SK-N-SH treated with all-trans-retinoic acid at 6 μM for 48 hours (cell line): ENCODE measurements at regions not wholly inside any gene's neighbourhood (a gene's known extent, or its start where the extent isn't known, plus 50 kb on each side); places are given as distances from the start of the nearest gene placed in this dataset.

Experiments used
- ATAC-seq: fragments of 200-7000 bp; cut with Tn5 transposase; 3 replicates; pipeline ENCODE4 v1.9.1; 2020; ENCODE audit warnings: mild to moderate bottlenecking, moderate library complexity
- ARNTL ChIP-seq: fragments of 450-650 bp; formaldehyde crosslinking; IDR thresholded peaks from 2 replicates; pipeline ENCODE4 v1.5.0; 2020; ENCODE audit warnings: low read depth, mild to moderate bottlenecking, moderate library complexity, borderline replicate concordance
- BACH2 ChIP-seq: fragments of 250-450 bp; sonication (Bioruptor Pico); IDR thresholded peaks from 2 replicates; pipeline ENCODE4 v1.9.0; 2021; ENCODE audit warnings: mild to moderate bottlenecking, borderline replicate concordance
- CSDC2 ChIP-seq: fragments of 250-450 bp; sonication (Bioruptor Pico); IDR thresholded peaks from 2 replicates; pipeline ENCODE4 v1.5.0; 2020; ENCODE audit warnings: mild to moderate bottlenecking, moderate library complexity
- ESRRG ChIP-seq: fragments of 250-450 bp; sonication (Bioruptor Pico); IDR thresholded peaks from 2 replicates; pipeline ENCODE4 v1.6.1; 2021; ENCODE audit warnings: mild to moderate bottlenecking
- GLIS3 ChIP-seq: fragments of 250-450 bp; sonication (Bioruptor Pico); IDR thresholded peaks from 2 replicates; pipeline ENCODE4 v1.5.0; 2020; ENCODE audit warnings: mild to moderate bottlenecking, moderate library complexity
- ISL1 ChIP-seq: fragments of 250-450 bp; sonication (Bioruptor Pico); IDR thresholded peaks from 2 replicates; pipeline ENCODE4 v2.1.2; 2022; ENCODE audit warnings: mild to moderate bottlenecking, moderate library complexity
- OSR1 ChIP-seq: fragments of 250-450 bp; sonication (Bioruptor Pico); IDR thresholded peaks from 2 replicates; pipeline ENCODE4 v1.8.0; 2022; ENCODE audit warnings: moderate library complexity, mild to moderate bottlenecking, inconsistent platforms
- PPARA ChIP-seq: fragments of 250-450 bp; sonication (Bioruptor Pico); IDR thresholded peaks from 2 replicates; pipeline ENCODE4 v1.5.0; 2020; ENCODE audit warnings: mild to moderate bottlenecking, borderline replicate concordance
- RARB ChIP-seq: fragments of 250-450 bp; sonication (Bioruptor Pico); IDR thresholded peaks from 2 replicates; pipeline ENCODE4 v1.8.0; 2021; ENCODE audit warnings: mild to moderate bottlenecking, moderate library complexity
- SNAI2 ChIP-seq: fragments of 250-450 bp; sonication (Bioruptor Pico); IDR thresholded peaks from 2 replicates; pipeline ENCODE4 v1.5.0; 2020; ENCODE audit warnings: mild to moderate bottlenecking, moderate library complexity
- TCF4 ChIP-seq: fragments of 250-450 bp; sonication (Bioruptor Pico); IDR thresholded peaks from 2 replicates; pipeline ENCODE4 v1.8.0; 2021; ENCODE audit warnings: mild to moderate bottlenecking, moderate library complexity, borderline replicate concordance
- ZC3H10 ChIP-seq: fragments of 250-450 bp; sonication (Bioruptor Pico); IDR thresholded peaks from 2 replicates; pipeline ENCODE4 v1.5.1; 2021; ENCODE audit warnings: mild to moderate bottlenecking, moderate library complexity
- ZFP3 ChIP-seq: fragments of 250-450 bp; sonication (Bioruptor Pico); IDR thresholded peaks from 2 replicates; pipeline ENCODE4 v1.5.0; 2020; ENCODE audit warnings: mild to moderate bottlenecking, moderate library complexity
- ZNF565 ChIP-seq: fragments of 450-650 bp; formaldehyde crosslinking; conservative IDR thresholded peaks from 2 replicates; pipeline ENCODE4 v1.5.0; 2020; ENCODE audit warnings: low read depth, mild to moderate bottlenecking, moderate library complexity
- ZNF70 ChIP-seq: fragments of 450-650 bp; formaldehyde crosslinking; IDR thresholded peaks from 2 replicates; pipeline ENCODE4 v1.5.0; 2020; ENCODE audit warnings: mild to moderate bottlenecking, moderate library complexity
- ZNF8 ChIP-seq: fragments of 450-650 bp; formaldehyde crosslinking; IDR thresholded peaks from 2 replicates; pipeline ENCODE4 v1.5.0; 2020; ENCODE audit warnings: mild to moderate bottlenecking, moderate library complexity
- TF ChIP-seq, protein P1 (sequence below): fragments of 250-450 bp; sonication (Bioruptor Pico); IDR thresholded peaks from 2 replicates; pipeline ENCODE4 v1.5.1; 2020; ENCODE audit warnings: low read depth, mild to moderate bottlenecking, moderate library complexity
- TF ChIP-seq, protein P2 (sequence below): fragments of 250-450 bp; sonication (Bioruptor Pico); IDR thresholded peaks from 2 replicates; pipeline ENCODE4 v1.5.1; 2021; ENCODE audit warnings: mild to moderate bottlenecking, moderate library complexity
- TF ChIP-seq, protein P3 (sequence below): fragments of 250-450 bp; sonication (Bioruptor Pico); IDR thresholded peaks from 2 replicates; pipeline ENCODE4 v1.5.0; 2020; ENCODE audit warnings: mild to moderate bottlenecking, moderate library complexity

DNA sequence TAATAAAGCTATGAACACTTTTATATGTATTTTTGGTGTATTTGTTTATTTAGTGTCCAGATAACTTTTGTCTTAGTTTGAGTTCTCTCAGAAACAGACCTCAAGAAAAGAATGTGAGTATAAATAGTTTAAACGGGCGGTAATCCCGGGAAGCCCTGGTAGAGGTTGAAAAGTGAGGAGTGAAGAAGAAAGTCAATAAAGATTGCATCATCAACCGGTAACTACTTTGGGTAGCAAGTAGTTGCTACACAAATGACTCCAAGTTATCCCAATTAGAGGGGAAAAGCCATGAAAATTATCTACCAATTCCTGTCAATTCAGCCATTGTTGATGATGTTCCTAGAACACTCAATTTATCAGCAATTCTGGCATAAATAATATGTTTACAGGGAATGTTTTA lies 870.3 kb upstream of the RAG2 start:
- no peak for ATAC-seq

DNA sequence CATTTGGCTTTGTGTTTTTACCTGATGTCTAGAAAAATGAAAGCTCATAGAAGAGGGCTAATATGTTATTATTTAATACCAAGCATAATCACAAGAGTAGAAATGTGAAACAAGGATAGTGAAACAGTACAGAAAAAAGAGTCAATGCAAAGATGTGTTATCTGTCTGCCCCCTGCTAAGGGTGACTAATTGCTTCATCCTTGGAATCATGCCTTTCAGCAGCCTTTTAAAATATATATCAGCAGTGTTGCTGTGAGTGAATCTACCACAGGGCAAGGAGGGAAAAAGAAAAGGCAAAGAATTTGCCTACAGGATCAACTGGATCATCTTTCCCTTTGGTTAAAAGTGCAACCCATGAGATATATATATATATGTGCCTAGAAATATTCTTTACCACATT lies 867.2 kb upstream of the RAG2 start:
- ATAC-seq, result no peak
- TF ChIP-seq SNAI2 (CRISPR knock-in tag), result no peak
- TF ChIP-seq, protein P1, sequence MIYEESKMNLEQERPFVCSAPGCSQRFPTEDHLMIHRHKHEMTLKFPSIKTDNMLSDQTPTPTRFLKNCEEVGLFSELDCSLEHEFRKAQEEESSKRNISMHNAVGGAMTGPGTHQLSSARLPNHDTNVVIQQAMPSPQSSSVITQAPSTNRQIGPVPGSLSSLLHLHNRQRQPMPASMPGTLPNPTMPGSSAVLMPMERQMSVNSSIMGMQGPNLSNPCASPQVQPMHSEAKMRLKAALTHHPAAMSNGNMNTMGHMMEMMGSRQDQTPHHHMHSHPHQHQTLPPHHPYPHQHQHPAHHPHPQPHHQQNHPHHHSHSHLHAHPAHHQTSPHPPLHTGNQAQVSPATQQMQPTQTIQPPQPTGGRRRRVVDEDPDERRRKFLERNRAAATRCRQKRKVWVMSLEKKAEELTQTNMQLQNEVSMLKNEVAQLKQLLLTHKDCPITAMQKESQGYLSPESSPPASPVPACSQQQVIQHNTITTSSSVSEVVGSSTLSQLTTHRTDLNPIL (CRISPR knock-in tag), result no peak
- TF ChIP-seq RARB, result no peak
- no peak for TF ChIP-seq ZNF8 (CRISPR knock-in tag)
- TF ChIP-seq ZC3H10 (CRISPR knock-in tag), result no peak
- TF ChIP-seq GLIS3 (CRISPR knock-in tag), result no peak
- no peak for TF ChIP-seq OSR1 (CRISPR knock-in tag)
- no peak for TF ChIP-seq ISL1 (CRISPR knock-in tag)
- TF ChIP-seq ZNF70 (CRISPR knock-in tag), result no peak
- no peak for TF ChIP-seq BACH2 (CRISPR knock-in tag)
- TF ChIP-seq ZNF565 (CRISPR knock-in tag), result no peak
- no peak for TF ChIP-seq ARNTL (CRISPR knock-in tag)
- TF ChIP-seq, all 23 proteins: peak for 0

More for the DNA sequence above, 870.3 kb upstream of the RAG2 start:
- TF ChIP-seq, protein P2, sequence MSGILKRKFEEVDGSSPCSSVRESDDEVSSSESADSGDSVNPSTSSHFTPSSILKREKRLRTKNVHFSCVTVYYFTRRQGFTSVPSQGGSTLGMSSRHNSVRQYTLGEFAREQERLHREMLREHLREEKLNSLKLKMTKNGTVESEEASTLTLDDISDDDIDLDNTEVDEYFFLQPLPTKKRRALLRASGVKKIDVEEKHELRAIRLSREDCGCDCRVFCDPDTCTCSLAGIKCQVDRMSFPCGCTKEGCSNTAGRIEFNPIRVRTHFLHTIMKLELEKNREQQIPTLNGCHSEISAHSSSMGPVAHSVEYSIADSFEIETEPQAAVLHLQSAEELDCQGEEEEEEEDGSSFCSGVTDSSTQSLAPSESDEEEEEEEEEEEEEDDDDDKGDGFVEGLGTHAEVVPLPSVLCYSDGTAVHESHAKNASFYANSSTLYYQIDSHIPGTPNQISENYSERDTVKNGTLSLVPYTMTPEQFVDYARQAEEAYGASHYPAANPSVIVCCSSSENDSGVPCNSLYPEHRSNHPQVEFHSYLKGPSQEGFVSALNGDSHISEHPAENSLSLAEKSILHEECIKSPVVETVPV (CRISPR knock-in tag), result no peak
- no peak for TF ChIP-seq OSR1 (CRISPR knock-in tag)
- no peak for TF ChIP-seq TCF4 (CRISPR knock-in tag)
- TF ChIP-seq, protein P1 (CRISPR knock-in tag), result no peak
- no peak for TF ChIP-seq RARB
- TF ChIP-seq ESRRG (CRISPR knock-in tag), result no peak
- TF ChIP-seq ZNF70 (CRISPR knock-in tag), result no peak
- no peak for TF ChIP-seq ARNTL (CRISPR knock-in tag)
- no peak for TF ChIP-seq SNAI2 (CRISPR knock-in tag)
- TF ChIP-seq PPARA (CRISPR knock-in tag), result no peak
- TF ChIP-seq ISL1 (CRISPR knock-in tag), result no peak
- no peak for TF ChIP-seq CSDC2 (CRISPR knock-in tag)

DNA sequence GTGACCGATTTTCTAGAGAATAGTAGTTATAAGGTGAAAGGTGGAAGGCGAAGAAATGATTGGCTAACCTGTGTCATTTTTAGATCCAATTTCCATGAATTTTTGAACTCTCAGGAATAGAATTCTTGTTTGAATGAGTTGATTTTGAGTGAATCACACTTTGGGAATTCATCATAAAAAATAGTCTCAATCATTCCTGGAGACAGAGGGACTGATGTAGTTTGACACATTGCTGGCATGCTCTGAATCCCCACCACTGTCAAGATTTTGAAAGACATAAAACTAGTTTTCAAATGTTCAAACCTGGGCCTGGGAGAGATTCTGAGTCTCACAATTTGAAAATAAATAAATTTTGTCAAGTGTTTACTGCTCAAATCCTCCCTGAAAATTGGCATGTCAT lies 861.4 kb upstream of the RAG2 start:
- no peak for TF ChIP-seq ZC3H10 (CRISPR knock-in tag)
- TF ChIP-seq ZFP3 (CRISPR knock-in tag), result no peak
- TF ChIP-seq ISL1 (CRISPR knock-in tag), result no peak
- TF ChIP-seq, protein P2 (CRISPR knock-in tag), result no peak
- TF ChIP-seq ZNF70 (CRISPR knock-in tag), result no peak
- TF ChIP-seq ARNTL (CRISPR knock-in tag), result no peak
- TF ChIP-seq PPARA (CRISPR knock-in tag), result no peak
- TF ChIP-seq ESRRG (CRISPR knock-in tag), result no peak
- no peak for TF ChIP-seq GLIS3 (CRISPR knock-in tag)
- TF ChIP-seq, protein P3, sequence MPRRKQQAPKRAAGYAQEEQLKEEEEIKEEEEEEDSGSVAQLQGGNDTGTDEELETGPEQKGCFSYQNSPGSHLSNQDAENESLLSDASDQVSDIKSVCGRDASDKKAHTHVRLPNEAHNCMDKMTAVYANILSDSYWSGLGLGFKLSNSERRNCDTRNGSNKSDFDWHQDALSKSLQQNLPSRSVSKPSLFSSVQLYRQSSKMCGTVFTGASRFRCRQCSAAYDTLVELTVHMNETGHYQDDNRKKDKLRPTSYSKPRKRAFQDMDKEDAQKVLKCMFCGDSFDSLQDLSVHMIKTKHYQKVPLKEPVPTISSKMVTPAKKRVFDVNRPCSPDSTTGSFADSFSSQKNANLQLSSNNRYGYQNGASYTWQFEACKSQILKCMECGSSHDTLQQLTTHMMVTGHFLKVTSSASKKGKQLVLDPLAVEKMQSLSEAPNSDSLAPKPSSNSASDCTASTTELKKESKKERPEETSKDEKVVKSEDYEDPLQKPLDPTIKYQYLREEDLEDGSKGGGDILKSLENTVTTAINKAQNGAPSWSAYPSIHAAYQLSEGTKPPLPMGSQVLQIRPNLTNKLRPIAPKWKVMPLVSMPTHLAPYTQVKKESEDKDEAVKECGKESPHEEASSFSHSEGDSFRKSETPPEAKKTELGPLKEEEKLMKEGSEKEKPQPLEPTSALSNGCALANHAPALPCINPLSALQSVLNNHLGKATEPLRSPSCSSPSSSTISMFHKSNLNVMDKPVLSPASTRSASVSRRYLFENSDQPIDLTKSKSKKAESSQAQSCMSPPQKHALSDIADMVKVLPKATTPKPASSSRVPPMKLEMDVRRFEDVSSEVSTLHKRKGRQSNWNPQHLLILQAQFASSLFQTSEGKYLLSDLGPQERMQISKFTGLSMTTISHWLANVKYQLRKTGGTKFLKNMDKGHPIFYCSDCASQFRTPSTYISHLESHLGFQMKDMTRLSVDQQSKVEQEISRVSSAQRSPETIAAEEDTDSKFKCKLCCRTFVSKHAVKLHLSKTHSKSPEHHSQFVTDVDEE (CRISPR knock-in tag), result no peak
- no peak for TF ChIP-seq RARB
- TF ChIP-seq TCF4 (CRISPR knock-in tag), result no peak
- no peak for TF ChIP-seq BACH2 (CRISPR knock-in tag)
- TF ChIP-seq, protein P1 (CRISPR knock-in tag), result no peak
- ATAC-seq, result no peak
